ENCODE measurements at regions not wholly inside any gene's neighbourhood (a gene's known extent, or its start where the extent isn't known, plus 50 kb on each side); places are given as distances from the start of the nearest gene placed in this dataset.

DNA sequence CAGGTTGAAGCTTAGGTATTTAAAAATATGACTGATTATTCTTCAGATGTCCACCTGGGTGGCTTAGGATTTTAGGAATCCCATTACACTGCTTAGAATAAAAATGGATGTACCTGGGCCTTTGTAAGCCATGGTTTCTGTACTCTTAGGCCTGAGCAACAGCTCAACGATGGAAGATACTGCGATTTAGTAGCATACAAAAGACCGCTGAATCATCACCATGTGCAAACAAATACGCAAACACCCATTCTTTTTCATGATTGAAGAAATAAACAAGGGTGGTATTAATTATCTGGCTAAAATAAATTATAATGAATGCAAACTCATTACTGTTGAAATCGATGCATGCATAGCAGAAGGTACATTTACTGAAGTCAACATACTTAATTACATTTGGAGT is 188.9 kb downstream of the ZNF330 start:
- TF ChIP-seq, protein P1, sequence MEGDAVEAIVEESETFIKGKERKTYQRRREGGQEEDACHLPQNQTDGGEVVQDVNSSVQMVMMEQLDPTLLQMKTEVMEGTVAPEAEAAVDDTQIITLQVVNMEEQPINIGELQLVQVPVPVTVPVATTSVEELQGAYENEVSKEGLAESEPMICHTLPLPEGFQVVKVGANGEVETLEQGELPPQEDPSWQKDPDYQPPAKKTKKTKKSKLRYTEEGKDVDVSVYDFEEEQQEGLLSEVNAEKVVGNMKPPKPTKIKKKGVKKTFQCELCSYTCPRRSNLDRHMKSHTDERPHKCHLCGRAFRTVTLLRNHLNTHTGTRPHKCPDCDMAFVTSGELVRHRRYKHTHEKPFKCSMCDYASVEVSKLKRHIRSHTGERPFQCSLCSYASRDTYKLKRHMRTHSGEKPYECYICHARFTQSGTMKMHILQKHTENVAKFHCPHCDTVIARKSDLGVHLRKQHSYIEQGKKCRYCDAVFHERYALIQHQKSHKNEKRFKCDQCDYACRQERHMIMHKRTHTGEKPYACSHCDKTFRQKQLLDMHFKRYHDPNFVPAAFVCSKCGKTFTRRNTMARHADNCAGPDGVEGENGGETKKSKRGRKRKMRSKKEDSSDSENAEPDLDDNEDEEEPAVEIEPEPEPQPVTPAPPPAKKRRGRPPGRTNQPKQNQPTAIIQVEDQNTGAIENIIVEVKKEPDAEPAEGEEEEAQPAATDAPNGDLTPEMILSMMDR (IDR thresholded peaks at IDR 0.05; ENCODE audit: control extremely low read depth, extremely low read depth), result no peak
- no peaks in the 10 kb centered on the region for H3K36me3 ChIP-seq (ENCODE audit: control insufficient read depth in 4 of 4, insufficient read depth in 4 of 4, low read length in 4 of 4)
- H3K4me1 ChIP-seq (ENCODE audit: control insufficient read depth in 5 of 5, insufficient read depth in 5 of 5, low read length in 5 of 5), result no peaks in the 10 kb centered on the region
- H3K27ac ChIP-seq (ENCODE audit: low read depth in 1 of 2, low read length in 1 of 2), result no peak overlapping the region
- no peaks in the 10 kb centered on the region for H3K9me3 ChIP-seq (ENCODE audit: control insufficient read depth in 4 of 4, insufficient read depth in 3 of 4, low read length in 3 of 4)
- no peak for DNase-seq
- no peak overlapping the region for H3K9ac ChIP-seq (ENCODE audit: insufficient read depth in 1 of 2, low read length in 2 of 2)
- H3K27me3 ChIP-seq (ENCODE audit: control insufficient read depth in 3 of 3, insufficient read depth in 3 of 3, low read length in 2 of 3), result no peaks in the 10 kb centered on the region
- 95 to 96% methylated on average over 5 of the region's 5 CpGs for WGBS, 2 donors
- no peak for ATAC-seq (ENCODE audit: insufficient read depth, low FRiP score)
- no peak overlapping the region for H3K4me3 ChIP-seq

DNA sequence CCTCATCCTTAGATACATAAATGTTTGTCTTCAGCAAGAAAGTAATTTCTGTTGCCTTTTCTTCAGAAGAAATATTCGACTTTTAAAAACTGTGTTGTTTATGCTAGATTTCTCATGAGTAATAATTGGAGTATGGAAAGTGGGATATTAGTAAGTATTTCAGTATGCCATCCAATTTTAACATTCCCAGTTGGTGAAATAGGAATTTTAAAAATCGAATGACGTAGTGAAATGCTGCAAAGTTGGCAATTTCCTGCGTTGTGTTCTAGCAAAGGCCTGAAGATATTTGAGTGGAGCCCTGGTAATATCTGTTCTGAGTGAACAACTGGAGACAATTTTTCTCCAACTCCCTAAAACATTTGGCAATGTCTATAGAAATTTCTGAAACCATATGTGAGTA is 190.1 kb downstream of the ZNF330 start:
- Histone ChIP-seq H3K27ac (ENCODE audit: low read depth in 1 of 2, low read length in 1 of 2) (no peak overlapping the region), H3K27me3 (ENCODE audit: control insufficient read depth in 3 of 3, insufficient read depth in 3 of 3, low read length in 2 of 3) (no peaks in the 10 kb centered on the region), H3K36me3 (ENCODE audit: control insufficient read depth in 4 of 4, insufficient read depth in 4 of 4, low read length in 4 of 4) (no peaks in the 10 kb centered on the region), H3K4me1 (ENCODE audit: control insufficient read depth in 5 of 5, insufficient read depth in 5 of 5, low read length in 5 of 5) (peaks cover 0 to 4% (median 0%) of the 10 kb centered on the region in 5 donors), H3K9ac (ENCODE audit: insufficient read depth in 1 of 2, low read length in 2 of 2) (no peak overlapping the region), H3K4me3 (no peak overlapping the region), H3K9me3 (ENCODE audit: control insufficient read depth in 4 of 4, insufficient read depth in 3 of 4, low read length in 3 of 4) (no peaks in the 10 kb centered on the region)
- DNase-seq (no peak), ATAC-seq (ENCODE audit: insufficient read depth, low FRiP score) (no peak)
- 90 to 91% methylated on average over 4 of the region's 4 CpGs for WGBS, 2 donors
- TF ChIP-seq, protein P1 (IDR thresholded peaks at IDR 0.05; ENCODE audit: control extremely low read depth, extremely low read depth), result no peak

DNA sequence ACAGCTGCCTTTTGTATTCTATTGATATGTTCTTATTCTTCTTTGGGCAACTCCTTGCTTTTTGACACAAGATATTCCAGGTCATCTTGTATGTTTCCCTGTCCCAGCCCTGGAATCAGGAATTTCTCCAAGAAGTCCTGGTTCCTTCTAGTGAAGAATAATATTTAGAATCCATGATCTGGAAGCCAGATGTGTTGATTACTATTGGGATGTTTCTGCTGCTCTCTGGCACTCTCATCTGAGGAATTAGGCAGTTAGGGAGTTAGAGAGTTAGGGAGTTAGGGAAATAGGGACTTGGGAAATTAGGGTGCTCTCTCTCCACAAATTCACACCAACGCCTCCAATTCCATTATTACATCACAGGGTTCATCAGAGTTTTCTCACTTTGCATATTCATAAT is 191.2 kb downstream of the ZNF330 start:
- DNase-seq, result no peak
- H3K27me3 ChIP-seq (ENCODE audit: control insufficient read depth in 3 of 3, insufficient read depth in 3 of 3, low read length in 2 of 3), result no peaks in the 10 kb centered on the region

DNA sequence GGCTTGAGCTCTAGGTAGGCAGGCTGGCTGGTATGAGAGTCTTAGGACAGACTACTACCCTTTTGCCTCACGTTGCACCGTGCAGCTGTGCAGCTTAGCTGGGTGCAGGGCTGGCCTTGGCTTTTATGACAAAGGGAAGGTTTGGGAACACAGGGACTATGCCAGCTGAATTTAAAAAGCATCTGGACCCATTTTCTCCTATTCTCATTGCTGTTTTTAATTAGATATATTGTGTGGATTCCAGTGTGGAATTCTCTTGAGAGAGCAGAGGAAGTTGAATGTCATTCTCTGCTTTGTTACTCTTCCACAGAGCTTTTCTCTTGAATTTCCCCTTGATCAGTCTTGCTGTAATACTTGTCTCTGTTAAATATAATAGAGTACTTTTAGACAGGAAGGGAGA is 192.7 kb downstream of the ZNF330 start:
- 86 to 91% methylated on average over 2 of the region's 2 CpGs for WGBS, 2 donors
- no peaks in the 10 kb centered on the region for H3K9me3 ChIP-seq (ENCODE audit: control insufficient read depth in 4 of 4, insufficient read depth in 3 of 4, low read length in 3 of 4)
- DNase-seq (no peak), ATAC-seq (ENCODE audit: insufficient read depth, low FRiP score) (no peak)
- H3K27ac ChIP-seq (ENCODE audit: low read depth in 1 of 2, low read length in 1 of 2), result no peak overlapping the region
- TF ChIP-seq, protein P1 (IDR thresholded peaks at IDR 0.05; ENCODE audit: control extremely low read depth, extremely low read depth), result no peak
- H3K4me3 ChIP-seq, result no peak overlapping the region
- H3K36me3 ChIP-seq (ENCODE audit: control insufficient read depth in 4 of 4, insufficient read depth in 4 of 4, low read length in 4 of 4), result no peaks in the 10 kb centered on the region
- no peak overlapping the region for H3K9ac ChIP-seq (ENCODE audit: insufficient read depth in 1 of 2, low read length in 2 of 2)
- H3K27me3 ChIP-seq (ENCODE audit: control insufficient read depth in 3 of 3, insufficient read depth in 3 of 3, low read length in 2 of 3), result no peaks in the 10 kb centered on the region
- H3K4me1 ChIP-seq (ENCODE audit: control insufficient read depth in 5 of 5, insufficient read depth in 5 of 5, low read length in 5 of 5), result peaks cover 0 to 18% (median 0%) of the 10 kb centered on the region in 5 donors

More for the DNA sequence above, 191.2 kb downstream of the ZNF330 start:
- no peaks in the 10 kb centered on the region for H3K36me3 ChIP-seq (ENCODE audit: control insufficient read depth in 4 of 4, insufficient read depth in 4 of 4, low read length in 4 of 4)
- H3K4me3 ChIP-seq, result no peak overlapping the region
- no peak for ATAC-seq (ENCODE audit: insufficient read depth, low FRiP score)
- H3K4me1 ChIP-seq (ENCODE audit: control insufficient read depth in 5 of 5, insufficient read depth in 5 of 5, low read length in 5 of 5), result peaks cover 0 to 13% (median 0%) of the 10 kb centered on the region in 5 donors
- TF ChIP-seq, protein P1 (IDR thresholded peaks at IDR 0.05; ENCODE audit: control extremely low read depth, extremely low read depth), result no peak
- no peaks in the 10 kb centered on the region for H3K9me3 ChIP-seq (ENCODE audit: control insufficient read depth in 4 of 4, insufficient read depth in 3 of 4, low read length in 3 of 4)
- no peak overlapping the region for H3K9ac ChIP-seq (ENCODE audit: insufficient read depth in 1 of 2, low read length in 2 of 2)
- 84 to 96% methylated on average over 1 of the region's 1 CpG for WGBS, 2 donors
- no peak overlapping the region for H3K27ac ChIP-seq (ENCODE audit: low read depth in 1 of 2, low read length in 1 of 2)

Data from lung (tissue), 11 donors.